Mesothelial cell of epicardium (in vitro differentiated cells): ENCODE measurements at regions not wholly inside any gene's neighbourhood (a gene's known extent, or its start where the extent isn't known, plus 50 kb on each side); places are given as distances from the start of the nearest gene placed in this dataset.
A peak's percentile ranks its signal among the peaks of the same experiment; 100 is the strongest.

ENCODE experiments used
- DNase-seq, 2 experiments: peaks; one replicate each; pipeline ENCODE4 v3.0.0; 2021; ENCODE audit warnings: low spot score in 2 of 2; ENCODE audit not compliant: unreplicated experiment in 2 of 2
- H3K27ac Mint-ChIP-seq: 2 replicates; pipeline ENCODE4 v1.8.0; 2021; ENCODE audit warnings: mixed read lengths
- H3K27me3 Mint-ChIP-seq: 2 replicates; pipeline ENCODE4 v1.8.0; 2021; ENCODE audit warnings: low read depth, mixed read lengths
- H3K36me3 Mint-ChIP-seq: 2 replicates; pipeline ENCODE4 v1.8.0; 2021; ENCODE audit warnings: mixed read lengths
- H3K4me1 Mint-ChIP-seq: 2 replicates; pipeline ENCODE4 v1.8.0; 2021; ENCODE audit warnings: mixed read lengths
- H3K4me3 Mint-ChIP-seq: 2 replicates; pipeline ENCODE4 v1.8.0; 2021; ENCODE audit warnings: mild to moderate bottlenecking, moderate library complexity, mixed read lengths
- H3K9me3 Mint-ChIP-seq: 2 replicates; pipeline ENCODE4 v1.8.0; 2021; ENCODE audit warnings: mixed read lengths
- CTCF ChIP-seq: fragments of 200-600 bp; sonication (generic); IDR thresholded peaks from one replicate; pipeline ENCODE4 v1.5.0; 2021; ENCODE audit warnings: antibody characterized with exemption; ENCODE audit not compliant: unreplicated experiment

- TF ChIP-seq CTCF: no peak
- no peak for DNase-seq
- H3K4me1 Mint-ChIP-seq: no peaks in the 10 kb centered on the region
- no peaks in the 10 kb centered on the region for H3K27me3 Mint-ChIP-seq
- no peak overlapping the region for H3K27ac Mint-ChIP-seq
- H3K36me3 Mint-ChIP-seq: peaks cover 4% of the 10 kb centered on the region
- H3K4me3 Mint-ChIP-seq: no peak overlapping the region
- H3K9me3 Mint-ChIP-seq: peaks cover 52% of the 10 kb centered on the region
Measured at GRCh38 chrX:40318076-40318475, 220.3 kb upstream of the BCOR start.

- H3K9me3 Mint-ChIP-seq: peaks cover 46% of the 10 kb centered on the region
- H3K4me3 Mint-ChIP-seq: no peak overlapping the region
Measured at GRCh38 chrX:40316502-40316901, 218.7 kb upstream of the BCOR start.

GRCh38 chrX:40314070-40314469, 216.3 kb upstream of the BCOR start:
- Mint-ChIP-seq H3K36me3 (no peaks in the 10 kb centered on the region), H3K27ac (no peak overlapping the region), H3K9me3 (peaks cover 28% of the 10 kb centered on the region), H3K27me3 (no peaks in the 10 kb centered on the region), H3K4me1 (peaks cover 5% of the 10 kb centered on the region), H3K4me3 (no peak overlapping the region)
- no peak for TF ChIP-seq CTCF
- no peak for DNase-seq

More at GRCh38 chrX:40316502-40316901, 218.7 kb upstream of the BCOR start:
- H3K4me1 Mint-ChIP-seq: no peaks in the 10 kb centered on the region
- no peak overlapping the region for H3K27ac Mint-ChIP-seq
- H3K36me3 Mint-ChIP-seq: peaks cover 4% of the 10 kb centered on the region
- H3K27me3 Mint-ChIP-seq: no peaks in the 10 kb centered on the region
- TF ChIP-seq CTCF: no peak
- DNase-seq: no peak

- Mint-ChIP-seq H3K27ac (no peak overlapping the region), H3K4me3 (no peak overlapping the region), H3K4me1 (peaks cover 5% of the 10 kb centered on the region), H3K27me3 (no peaks in the 10 kb centered on the region), H3K9me3 (peaks cover 27% of the 10 kb centered on the region), H3K36me3 (no peaks in the 10 kb centered on the region)
- no peak for DNase-seq
- TF ChIP-seq CTCF: no peak
Measured at GRCh38 chrX:40313269-40313668, 215.5 kb upstream of the BCOR start.

GRCh38 chrX:40310447-40310846, 212.7 kb upstream of the BCOR start:
- Mint-ChIP-seq H3K4me1 (peaks cover 5% of the 10 kb centered on the region), H3K36me3 (no peaks in the 10 kb centered on the region), H3K4me3 (no peak overlapping the region), H3K27me3 (no peaks in the 10 kb centered on the region), H3K9me3 (peaks cover 38% of the 10 kb centered on the region), H3K27ac (peak overlapping the region; percentile 41)
- TF ChIP-seq CTCF: no peak
- no peak for DNase-seq

GRCh38 chrX:40310016-40310415, 212.3 kb upstream of the BCOR start:
- peaks cover 5% of the 10 kb centered on the region for H3K4me1 Mint-ChIP-seq
- TF ChIP-seq CTCF: no peak
- no peak overlapping the region for H3K4me3 Mint-ChIP-seq
- H3K36me3 Mint-ChIP-seq: no peaks in the 10 kb centered on the region
- H3K9me3 Mint-ChIP-seq: peaks cover 40% of the 10 kb centered on the region
- no peak for DNase-seq
- peak overlapping the region; percentile 51 for H3K27ac Mint-ChIP-seq
- H3K27me3 Mint-ChIP-seq: no peaks in the 10 kb centered on the region
